Parathyroid adenoma (tissue), 2 donors: ENCODE measurements at regions not wholly inside any gene's neighbourhood (a gene's known extent, or its start where the extent isn't known, plus 50 kb on each side); places are given as distances from the start of the nearest gene placed in this dataset.

ENCODE experiments used
- H2AFZ ChIP-seq: fragments of 300-600 bp; sonication (generic); one replicate; pipeline ENCODE4 v1.7.0; 2017; ENCODE audit warnings: antibody characterized with exemption, mild to moderate bottlenecking
- H3K27ac ChIP-seq: fragments of 300-600 bp; sonication (generic); one replicate; pipeline ENCODE4 v1.7.0; 2017
- H3K27me3 ChIP-seq: fragments of 300-600 bp; sonication (generic); one replicate; pipeline ENCODE4 v1.7.0; 2017; ENCODE audit warnings: low read length; ENCODE audit not compliant: control insufficient read depth, insufficient read depth
- H3K36me3 ChIP-seq: fragments of 300-600 bp; sonication (generic); one replicate; pipeline ENCODE4 v1.7.0; 2017; ENCODE audit warnings: low read length; ENCODE audit not compliant: control insufficient read depth, insufficient read depth
- H3K4me1 ChIP-seq: fragments of 300-600 bp; sonication (generic); one replicate; pipeline ENCODE4 v1.7.0; 2017; ENCODE audit warnings: control low read depth
- H3K4me2 ChIP-seq: fragments of 300-600 bp; sonication (generic); one replicate; pipeline ENCODE4 v1.7.0; 2017; ENCODE audit warnings: low read length
- H3K4me3 ChIP-seq: fragments of 300-600 bp; sonication (generic); one replicate; pipeline ENCODE4 v1.7.0; 2017; ENCODE audit warnings: low read depth, low read length
- H3K79me2 ChIP-seq: fragments of 300-600 bp; sonication (generic); one replicate; pipeline ENCODE4 v1.7.0; 2017; ENCODE audit warnings: control low read depth
- H3K9ac ChIP-seq: fragments of 300-600 bp; sonication (generic); one replicate; pipeline ENCODE4 v1.7.0; 2017; ENCODE audit warnings: mild to moderate bottlenecking
- H3K9me3 ChIP-seq: fragments of 300-600 bp; sonication (generic); one replicate; pipeline ENCODE4 v1.7.0; 2017; ENCODE audit warnings: low read length; ENCODE audit not compliant: control insufficient read depth
- CTCF ChIP-seq: fragments of 300-600 bp; sonication (generic); IDR thresholded peaks from one replicate; pipeline ENCODE4 v1.7.0; 2017; ENCODE audit warnings: antibody characterized with exemption, mild to moderate bottlenecking
- donor health status: primary hyperparathyroidism.

- Histone ChIP-seq H2AFZ (no peak overlapping the region), H3K9ac (no peak overlapping the region), H3K4me1 (no peaks in the 10 kb centered on the region), H3K4me2 (no peak overlapping the region), H3K27me3 (no peaks in the 10 kb centered on the region), H3K4me3 (no peak overlapping the region), H3K79me2 (no peaks in the 10 kb centered on the region), H3K27ac (no peak overlapping the region), H3K9me3 (no peaks in the 10 kb centered on the region), H3K36me3 (no peaks in the 10 kb centered on the region)
- TF ChIP-seq CTCF, result no peak
Measured at GRCh38 chr9:108209132-108209685, 646.6 kb downstream of the ACTL7B start.

- H3K9me3 ChIP-seq, result no peaks in the 10 kb centered on the region
- H3K4me1 ChIP-seq, result no peaks in the 10 kb centered on the region
- no peaks in the 10 kb centered on the region for H3K36me3 ChIP-seq
- H3K27me3 ChIP-seq, result no peaks in the 10 kb centered on the region
- no peaks in the 10 kb centered on the region for H3K79me2 ChIP-seq
- no peak overlapping the region for H3K4me3 ChIP-seq
- H3K9ac ChIP-seq, result no peak overlapping the region
- TF ChIP-seq CTCF, result no peak
- H3K4me2 ChIP-seq, result no peak overlapping the region
- H2AFZ ChIP-seq, result no peak overlapping the region
- H3K27ac ChIP-seq, result no peak overlapping the region
Measured at GRCh38 chr9:108207561-108208165, 648.1 kb downstream of the ACTL7B start.

- Histone ChIP-seq H3K9me3 (no peaks in the 10 kb centered on the region), H3K9ac (no peak overlapping the region), H3K4me2 (no peak overlapping the region), H3K4me1 (no peaks in the 10 kb centered on the region), H3K4me3 (no peak overlapping the region), H3K27me3 (no peaks in the 10 kb centered on the region), H3K79me2 (no peaks in the 10 kb centered on the region), H3K36me3 (no peaks in the 10 kb centered on the region), H2AFZ (no peak overlapping the region), H3K27ac (no peak overlapping the region)
- no peak for TF ChIP-seq CTCF
Measured at GRCh38 chr9:108205276-108205675, 650.5 kb downstream of the ACTL7B start.

- Histone ChIP-seq H3K9ac (no peak overlapping the region), H3K4me3 (no peak overlapping the region), H3K9me3 (no peaks in the 10 kb centered on the region), H2AFZ (no peak overlapping the region), H3K79me2 (no peaks in the 10 kb centered on the region), H3K4me1 (no peaks in the 10 kb centered on the region), H3K4me2 (no peak overlapping the region), H3K27me3 (no peaks in the 10 kb centered on the region), H3K36me3 (no peaks in the 10 kb centered on the region), H3K27ac (no peak overlapping the region)
- no peak for TF ChIP-seq CTCF
Measured at GRCh38 chr9:108197899-108198298, 657.9 kb downstream of the ACTL7B start.

GRCh38 chr9:108197008-108197365 is 658.8 kb downstream of the ACTL7B start:
- H3K4me1 ChIP-seq, result no peaks in the 10 kb centered on the region
- no peaks in the 10 kb centered on the region for H3K36me3 ChIP-seq
- no peak for TF ChIP-seq CTCF
- no peak overlapping the region for H3K9ac ChIP-seq
- H3K79me2 ChIP-seq, result no peaks in the 10 kb centered on the region
- no peak overlapping the region for H3K4me2 ChIP-seq
- H3K4me3 ChIP-seq, result no peak overlapping the region
- H3K27ac ChIP-seq, result no peak overlapping the region
- H2AFZ ChIP-seq, result no peak overlapping the region
- no peaks in the 10 kb centered on the region for H3K27me3 ChIP-seq
- no peaks in the 10 kb centered on the region for H3K9me3 ChIP-seq
